ENCODE measurements at regions not wholly inside any gene's neighbourhood (a gene's known extent, or its start where the extent isn't known, plus 50 kb on each side); places are given as distances from the start of the nearest gene placed in this dataset.
A peak's percentile ranks its signal among the peaks of the same experiment; 100 is the strongest.
"Not testable (repeated sequence)": the region's sequence is repeated elsewhere in the genome, so short reads cannot be mapped to it uniquely, and the experiment has no call there.

GRCh38 chr5:158050421-158050820, 191.5 kb upstream of the CLINT1 start:
- no peak for DNase-seq (ENCODE audit: extremely low spot score)
- Histone ChIP-seq H3K4me1 (ENCODE audit: insufficient read depth) (no peaks in the 10 kb centered on the region), H3K27ac (ENCODE audit: low read depth) (no peak overlapping the region), H3K36me3 (ENCODE audit: insufficient read depth) (no peaks in the 10 kb centered on the region), H3K4me3 (ENCODE audit: low read depth, low read length) (no peak overlapping the region)
- 20% methylated on average over 2 of the region's 2 CpGs for WGBS

- no peaks in the 10 kb centered on the region for H3K36me3 ChIP-seq (ENCODE audit: insufficient read depth)
- H3K27ac ChIP-seq (ENCODE audit: low read depth), result no peak overlapping the region
- H3K4me1 ChIP-seq (ENCODE audit: insufficient read depth), result no peaks in the 10 kb centered on the region
- no peak overlapping the region for H3K4me3 ChIP-seq (ENCODE audit: low read depth, low read length)
- no peak for DNase-seq (ENCODE audit: extremely low spot score)
- 85% methylated on average over 1 of the region's 1 CpG for WGBS
Measured at GRCh38 chr5:158049459-158049858, 190.5 kb upstream of the CLINT1 start.

GRCh38 chr5:158045696-158046095, 186.8 kb upstream of the CLINT1 start:
- H3K36me3 ChIP-seq (ENCODE audit: insufficient read depth), result no peaks in the 10 kb centered on the region
- H3K4me1 ChIP-seq (ENCODE audit: insufficient read depth), result no peaks in the 10 kb centered on the region
- H3K4me3 ChIP-seq (ENCODE audit: low read depth, low read length), result no peak overlapping the region
- no peak overlapping the region for H3K27ac ChIP-seq (ENCODE audit: low read depth)
- 92% methylated on average over 1 of the region's 1 CpG for WGBS
- no peak for DNase-seq (ENCODE audit: extremely low spot score)

- DNase-seq (ENCODE audit: extremely low spot score), result no peak
- Histone ChIP-seq H3K36me3 (ENCODE audit: insufficient read depth) (no peaks in the 10 kb centered on the region), H3K4me1 (ENCODE audit: insufficient read depth) (no peaks in the 10 kb centered on the region), H3K27ac (ENCODE audit: low read depth) (no peak overlapping the region), H3K4me3 (ENCODE audit: low read depth, low read length) (no peak overlapping the region)
- 73% methylated on average over 2 of the region's 2 CpGs for WGBS
Measured at GRCh38 chr5:158039911-158040347, 181.0 kb upstream of the CLINT1 start.

- no peaks in the 10 kb centered on the region for H3K36me3 ChIP-seq (ENCODE audit: insufficient read depth)
- H3K4me3 ChIP-seq (ENCODE audit: low read depth, low read length), result no peak overlapping the region
- DNase-seq (ENCODE audit: extremely low spot score), result no peak
- H3K4me1 ChIP-seq (ENCODE audit: insufficient read depth), result no peaks in the 10 kb centered on the region
- H3K27ac ChIP-seq (ENCODE audit: low read depth), result no peak overlapping the region
- 0% methylated on average over 1 of the region's 1 CpG for WGBS
Measured at GRCh38 chr5:158039441-158039840, 180.5 kb upstream of the CLINT1 start.

- 96% methylated on average over 30 of the region's 31 CpGs for WGBS
- H3K36me3 ChIP-seq (ENCODE audit: insufficient read depth); H3K4me1 ChIP-seq (ENCODE audit: insufficient read depth); DNase-seq (ENCODE audit: extremely low spot score); H3K27ac ChIP-seq (ENCODE audit: low read depth); H3K4me3 ChIP-seq (ENCODE audit: low read depth, low read length): not testable (repeated sequence)
Measured at GRCh38 chr5:158036983-158037595, 178.1 kb upstream of the CLINT1 start.

GRCh38 chr5:158034586-158034985, 175.6 kb upstream of the CLINT1 start:
- H3K27ac ChIP-seq (ENCODE audit: low read depth); DNase-seq (ENCODE audit: extremely low spot score); H3K4me3 ChIP-seq (ENCODE audit: low read depth, low read length); H3K4me1 ChIP-seq (ENCODE audit: insufficient read depth); H3K36me3 ChIP-seq (ENCODE audit: insufficient read depth): not testable (repeated sequence)
- 92% methylated on average over 6 of the region's 6 CpGs for WGBS

GRCh38 chr5:158033724-158034123, 174.8 kb upstream of the CLINT1 start:
- H3K27ac ChIP-seq (ENCODE audit: low read depth), result no peak overlapping the region
- DNase-seq (ENCODE audit: extremely low spot score), result no peak
- no peak overlapping the region for H3K4me3 ChIP-seq (ENCODE audit: low read depth, low read length)
- WGBS, result 96% methylated on average over 1 of the region's 1 CpG
- H3K36me3 ChIP-seq (ENCODE audit: insufficient read depth), result no peaks in the 10 kb centered on the region
- H3K4me1 ChIP-seq (ENCODE audit: insufficient read depth), result no peaks in the 10 kb centered on the region

GRCh38 chr5:158033076-158033475, 174.1 kb upstream of the CLINT1 start:
- Histone ChIP-seq H3K36me3 (ENCODE audit: insufficient read depth) (no peaks in the 10 kb centered on the region), H3K4me1 (ENCODE audit: insufficient read depth) (no peaks in the 10 kb centered on the region), H3K27ac (ENCODE audit: low read depth) (no peak overlapping the region), H3K4me3 (ENCODE audit: low read depth, low read length) (no peak overlapping the region)
- WGBS, result 95% methylated on average over 5 of the region's 5 CpGs
- DNase-seq (ENCODE audit: extremely low spot score), result no peak

GRCh38 chr5:158032246-158032645, 173.3 kb upstream of the CLINT1 start:
- WGBS, result 92% methylated on average over 1 of the region's 1 CpG
- no peak for DNase-seq (ENCODE audit: extremely low spot score)

GRCh38 chr5:158027806-158028775, 169.1 kb upstream of the CLINT1 start:
- Histone ChIP-seq H3K27ac (ENCODE audit: low read depth) (no peak overlapping the region), H3K4me1 (ENCODE audit: insufficient read depth) (no peaks in the 10 kb centered on the region), H3K4me3 (ENCODE audit: low read depth, low read length) (no peak overlapping the region), H3K36me3 (ENCODE audit: insufficient read depth) (no peaks in the 10 kb centered on the region)
- peak; percentile 65 for DNase-seq (ENCODE audit: extremely low spot score)
- 49% methylated on average over 5 of the region's 5 CpGs for WGBS

More at GRCh38 chr5:158032246-158032645, 173.3 kb upstream of the CLINT1 start:
- Histone ChIP-seq H3K4me1 (ENCODE audit: insufficient read depth) (no peaks in the 10 kb centered on the region), H3K27ac (ENCODE audit: low read depth) (no peak overlapping the region), H3K4me3 (ENCODE audit: low read depth, low read length) (no peak overlapping the region), H3K36me3 (ENCODE audit: insufficient read depth) (no peaks in the 10 kb centered on the region)

GRCh38 chr5:158026304-158027031, 167.5 kb upstream of the CLINT1 start:
- Histone ChIP-seq H3K4me1 (ENCODE audit: insufficient read depth) (no peaks in the 10 kb centered on the region), H3K4me3 (ENCODE audit: low read depth, low read length) (no peak overlapping the region), H3K36me3 (ENCODE audit: insufficient read depth) (no peaks in the 10 kb centered on the region), H3K27ac (ENCODE audit: low read depth) (no peak overlapping the region)
- 59% methylated on average over 7 of the region's 7 CpGs for WGBS
- DNase-seq (ENCODE audit: extremely low spot score), result no peak

GRCh38 chr5:158023266-158023665, 164.3 kb upstream of the CLINT1 start:
- 77% methylated on average over 7 of the region's 7 CpGs for WGBS

More at GRCh38 chr5:158023266-158023665, 164.3 kb upstream of the CLINT1 start:
- Histone ChIP-seq H3K4me1 (ENCODE audit: insufficient read depth) (no peaks in the 10 kb centered on the region), H3K27ac (ENCODE audit: low read depth) (no peak overlapping the region), H3K4me3 (ENCODE audit: low read depth, low read length) (no peak overlapping the region), H3K36me3 (ENCODE audit: insufficient read depth) (no peaks in the 10 kb centered on the region)
- no peak for DNase-seq (ENCODE audit: extremely low spot score)
